Nephron (organoid): ENCODE measurements at regions not wholly inside any gene's neighbourhood (a gene's known extent, or its start where the extent isn't known, plus 50 kb on each side); places are given as distances from the start of the nearest gene placed in this dataset.
A peak's percentile ranks its signal among the peaks of the same experiment; 100 is the strongest.

ENCODE experiments used
- H3K27ac Mint-ChIP-seq, 3 experiments: 2 replicates each; pipeline ENCODE4 v1.8.0; 2020; ENCODE audit warnings: mixed read lengths in 3 of 3, mild to moderate bottlenecking in 2 of 3, moderate library complexity in 1 of 3
- H3K27me3 Mint-ChIP-seq: 2 replicates; pipeline ENCODE4 v1.8.0; 2021; ENCODE audit warnings: low read depth, mild to moderate bottlenecking, moderate library complexity, mixed read lengths
- H3K36me3 Mint-ChIP-seq: 2 replicates; pipeline ENCODE4 v1.8.0; 2020; ENCODE audit warnings: low read depth, mixed read lengths
- H3K4me1 Mint-ChIP-seq: 2 replicates; pipeline ENCODE4 v1.8.0; 2020; ENCODE audit warnings: mixed read lengths
- H3K4me3 Mint-ChIP-seq, 3 experiments: 2 replicates each; pipeline ENCODE4 v1.8.0; 2020; ENCODE audit warnings: mild to moderate bottlenecking in 3 of 3, mixed read lengths in 3 of 3, moderate library complexity in 2 of 3
- H3K9me3 Mint-ChIP-seq: 2 replicates; pipeline ENCODE4 v1.8.0; 2020; ENCODE audit warnings: mixed read lengths
- CTCF ChIP-seq, 3 experiments: fragments of 200-600 bp; sonication (generic); IDR thresholded peaks; one replicate each; pipeline ENCODE4 v1.5.0; 2021; ENCODE audit warnings: antibody characterized with exemption in 3 of 3; ENCODE audit not compliant: unreplicated experiment in 3 of 3

- Mint-ChIP-seq H3K4me3 (no peak overlapping the region), H3K4me1 (peaks cover 14% of the 10 kb centered on the region), H3K27me3 (no peaks in the 10 kb centered on the region), H3K36me3 (no peaks in the 10 kb centered on the region), H3K9me3 (no peaks in the 10 kb centered on the region), H3K27ac (no peak overlapping the region)
- no peak for TF ChIP-seq CTCF (IDR thresholded peaks at IDR 0.05; ENCODE audit: unreplicated experiment in 3 of 3)
Observed at GRCh38 chr2:12433626-12433990, 283.1 kb upstream of the TRIB2 start.

DNA sequence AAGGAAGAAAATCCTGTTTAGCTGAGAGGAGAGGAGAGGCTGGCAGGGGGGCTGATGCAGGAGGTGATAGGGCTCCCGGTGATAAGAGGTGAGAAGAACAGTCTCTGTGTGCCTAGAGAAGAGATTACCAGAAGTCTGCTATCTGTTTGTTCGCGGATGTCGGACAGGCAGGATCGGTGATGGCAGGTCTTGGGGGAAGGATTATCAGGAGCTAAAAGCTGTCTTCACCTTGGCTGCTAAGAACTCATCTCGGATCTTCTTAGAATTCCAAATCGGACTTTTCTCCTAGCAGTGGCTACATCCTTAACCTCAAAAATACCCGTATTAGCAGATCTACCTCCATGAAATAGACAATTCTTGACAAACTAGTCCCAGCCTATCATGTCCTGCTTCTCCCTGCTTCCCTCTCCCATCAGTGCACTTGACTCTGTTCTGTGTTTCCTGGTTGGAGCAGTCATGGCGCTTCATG, 282.1 kb upstream of the TRIB2 start:
- no peak overlapping the region for H3K4me3 Mint-ChIP-seq
- no peaks in the 10 kb centered on the region for H3K9me3 Mint-ChIP-seq
- H3K4me1 Mint-ChIP-seq, result peaks cover 9% of the 10 kb centered on the region
- no peaks in the 10 kb centered on the region for H3K27me3 Mint-ChIP-seq
- H3K36me3 Mint-ChIP-seq, result no peaks in the 10 kb centered on the region
- H3K27ac Mint-ChIP-seq, result peak overlapping the region in 2 of 3 experiments; percentile 45 to 49
- no peak for TF ChIP-seq CTCF (IDR thresholded peaks at IDR 0.05; ENCODE audit: unreplicated experiment in 3 of 3)

DNA sequence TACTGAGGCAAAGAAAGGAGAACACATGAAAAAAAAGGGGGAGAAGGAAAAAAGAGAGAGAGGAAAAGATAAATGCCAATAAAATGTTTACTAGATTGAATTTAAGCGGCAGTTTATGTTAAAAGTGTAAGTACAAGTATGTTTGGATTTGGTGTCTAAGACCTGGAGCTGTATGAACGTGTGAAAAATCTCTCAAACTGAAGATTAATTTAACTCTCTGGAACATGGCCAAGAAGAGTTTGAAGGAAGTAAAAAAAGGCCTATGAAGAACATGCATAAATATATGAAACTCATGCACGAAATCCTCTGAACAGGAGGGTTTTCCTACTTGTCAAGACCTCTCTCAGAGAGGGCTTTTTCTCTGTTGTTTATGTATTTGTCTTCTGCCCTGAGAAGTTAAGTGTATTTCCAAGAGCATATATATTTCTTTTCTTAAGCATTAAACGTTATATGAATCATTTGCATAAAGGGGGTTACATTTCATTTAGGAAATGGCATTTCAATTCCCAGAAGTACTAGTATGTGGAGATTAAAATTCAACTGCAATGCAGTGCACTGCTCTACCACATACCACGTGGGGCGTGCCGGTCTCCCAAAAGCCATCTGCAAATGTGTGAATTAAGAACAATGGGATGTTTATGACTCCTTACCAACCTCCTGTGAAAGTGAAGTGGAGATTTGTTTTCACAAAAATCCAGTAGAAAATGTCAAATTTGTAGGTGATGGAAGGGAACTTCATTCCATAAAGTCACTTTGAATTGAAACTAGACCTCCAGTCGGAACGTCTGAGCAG, 281.1 kb upstream of the TRIB2 start:
- H3K36me3 Mint-ChIP-seq, result no peaks in the 10 kb centered on the region
- H3K9me3 Mint-ChIP-seq, result no peaks in the 10 kb centered on the region
- no peak overlapping the region for H3K4me3 Mint-ChIP-seq
- no peak overlapping the region for H3K27ac Mint-ChIP-seq
- H3K4me1 Mint-ChIP-seq, result peaks cover 3% of the 10 kb centered on the region
- H3K27me3 Mint-ChIP-seq, result no peaks in the 10 kb centered on the region
- no peak for TF ChIP-seq CTCF (IDR thresholded peaks at IDR 0.05; ENCODE audit: unreplicated experiment in 3 of 3)

- no peak for TF ChIP-seq CTCF (IDR thresholded peaks at IDR 0.05; ENCODE audit: unreplicated experiment in 3 of 3)
- Mint-ChIP-seq H3K27me3 (no peaks in the 10 kb centered on the region), H3K36me3 (no peaks in the 10 kb centered on the region), H3K27ac (no peak overlapping the region), H3K9me3 (no peaks in the 10 kb centered on the region), H3K4me1 (no peaks in the 10 kb centered on the region), H3K4me3 (no peak overlapping the region)
Observed at GRCh38 chr2:12436483-12436882, 280.3 kb upstream of the TRIB2 start.

- no peak overlapping the region for H3K27ac Mint-ChIP-seq
- no peak for TF ChIP-seq CTCF (IDR thresholded peaks at IDR 0.05; ENCODE audit: unreplicated experiment in 3 of 3)
- H3K9me3 Mint-ChIP-seq, result no peaks in the 10 kb centered on the region
- H3K36me3 Mint-ChIP-seq, result no peaks in the 10 kb centered on the region
- H3K27me3 Mint-ChIP-seq, result no peaks in the 10 kb centered on the region
- no peak overlapping the region for H3K4me3 Mint-ChIP-seq
- H3K4me1 Mint-ChIP-seq, result no peaks in the 10 kb centered on the region
Observed at GRCh38 chr2:12436935-12437561, 279.7 kb upstream of the TRIB2 start.

DNA sequence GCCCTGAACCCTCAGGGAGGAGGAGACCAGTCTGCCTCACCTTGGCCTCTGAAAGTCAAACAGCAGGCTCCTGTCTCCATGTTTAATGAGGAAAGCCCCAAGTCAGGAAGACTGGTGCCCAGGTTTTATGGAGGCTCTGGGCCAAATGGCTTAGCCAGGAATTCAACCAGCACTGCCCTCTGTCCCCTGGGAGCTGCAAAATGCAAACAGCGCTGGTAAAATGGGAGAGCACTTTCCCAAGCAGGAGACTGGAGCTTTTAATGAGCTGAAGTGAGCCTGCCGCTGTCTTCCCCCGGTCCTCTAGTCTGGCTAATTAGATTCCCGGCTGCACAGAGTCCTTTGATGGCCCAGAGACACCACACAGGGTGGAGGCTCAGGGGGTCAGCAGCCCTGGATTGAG, 276.0 kb upstream of the TRIB2 start:
- Mint-ChIP-seq H3K27ac (no peak overlapping the region), H3K4me1 (no peaks in the 10 kb centered on the region), H3K36me3 (no peaks in the 10 kb centered on the region), H3K27me3 (no peaks in the 10 kb centered on the region), H3K4me3 (no peak overlapping the region), H3K9me3 (no peaks in the 10 kb centered on the region)
- no peak for TF ChIP-seq CTCF (IDR thresholded peaks at IDR 0.05; ENCODE audit: unreplicated experiment in 3 of 3)
